GM12891 (cell line): ENCODE measurements at regions not wholly inside any gene's neighbourhood (a gene's known extent, or its start where the extent isn't known, plus 50 kb on each side); places are given as distances from the start of the nearest gene placed in this dataset.

ENCODE experiments used
- POLR2A ChIP-seq: IDR thresholded peaks from 2 replicates; pipeline ENCODE4 v1.6.1; 2011; ENCODE audit warnings: low read depth, low read length, control low read depth
- POLR2AphosphoS5 ChIP-seq: IDR thresholded peaks from 2 replicates; pipeline ENCODE4 v1.6.1; 2011; ENCODE audit warnings: low read depth, low read length, control low read depth
- POU2F2 ChIP-seq: IDR thresholded peaks from 2 replicates; pipeline ENCODE4 v1.6.1; 2011; ENCODE audit warnings: low read depth, mild to moderate bottlenecking, control low read depth, low read length, moderate library complexity
- SPI1 ChIP-seq: IDR thresholded peaks from 2 replicates; pipeline ENCODE4 v1.6.1; 2011; ENCODE audit warnings: low read depth, low read length, control low read depth
- TAF1 ChIP-seq: IDR thresholded peaks from 2 replicates; pipeline ENCODE4 v1.6.1; 2011; ENCODE audit warnings: low read depth, low read length, control low read depth

DNA sequence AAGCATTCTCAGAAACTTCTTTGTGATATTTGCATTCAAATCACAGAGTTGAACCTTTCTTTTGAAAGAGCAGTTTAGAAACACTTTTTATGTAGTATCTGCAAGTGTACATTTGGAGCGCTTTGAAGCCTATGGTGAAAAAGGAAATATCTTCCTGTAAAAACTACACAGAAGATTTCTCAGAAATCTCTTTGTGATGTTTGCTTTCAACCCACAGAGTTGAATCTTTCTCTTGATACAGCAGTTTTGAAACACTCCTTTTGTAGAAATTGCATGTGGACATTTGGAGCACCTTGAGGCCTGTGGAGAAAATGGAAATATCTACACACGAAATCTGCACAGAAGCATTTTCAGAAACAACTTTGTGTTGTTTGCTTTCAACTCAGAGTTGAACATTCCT, 612.3 kb upstream of the ZNF337 start:
- TF ChIP-seq POLR2AphosphoS5 (no peak), POLR2A (no peak), TAF1 (no peak), POU2F2 (no peak), SPI1 (no peak)
